K562 (cell line): ENCODE measurements at regions not wholly inside any gene's neighbourhood (a gene's known extent, or its start where the extent isn't known, plus 50 kb on each side); places are given as distances from the start of the nearest gene placed in this dataset.

ENCODE experiments used
- ATAC-seq: fragments of 200-7000 bp; cut with Tn5 transposase; 3 replicates; pipeline ENCODE4 v1.9.1; 2020; ENCODE audit warnings: moderate library complexity
- BruUV-seq: library from RNA; stranded (reverse); fragments of 400-500 nt; replicated peaks from 2 replicates; lab custom pipeline; 2021; lab: Mats Ljungman, UMichigan
- CTCF ChIA-PET: fragments of 300-600 bp; formaldehyde crosslinking; extraction: SDS; loops from one replicate; lab custom pipeline; 2021; ENCODE audit warnings: low intra/inter-chr PET ratio; lab: Yijun Ruan, JAX
- POLR2A ChIA-PET: fragments of 300-600, 350-650 bp; sonication (Branson Sonifier 250); formaldehyde crosslinking; extraction: SDS; loops from one replicate; lab custom pipeline; 2021; ENCODE audit warnings: antibody characterized with exemption, inconsistent platforms; lab: Yijun Ruan, JAX
- DNase-seq, 4 experiments: peaks; one replicate each; pipeline versions ENCODE4 v3.0.0 to v3.0.0-alpha.2; 2011 to 2018; ENCODE audit warnings: low spot score in 3 of 4, mixed read lengths in 3 of 4; ENCODE audit errors: extremely low read depth in 1 of 4
- FAIRE-seq: peaks from 2 replicates; lab custom pipeline; 2011; peaks lifted over from hg19 to GRCh38; lab: Jason Lieb, UNC
- H2AFZ ChIP-seq: 2 replicates; pipeline ENCODE4 v1.6.0; 2011; ENCODE audit warnings: low read depth, low read length, control low read depth, inconsistent platforms
- H3K27ac ChIP-seq: fragments of 200-600 bp; 3 replicates; pipeline ENCODE4 v1.8.0; 2011; ENCODE audit warnings: low read depth, mild to moderate bottlenecking, control low read depth, inconsistent platforms, low read length, moderate library complexity, mixed read lengths; ENCODE audit errors: extremely low read depth
- H3K27me3 ChIP-seq, 2 experiments: fragments of 300-600 bp in 1 of 2; 2 replicates in 1 of 2; 3 replicates in 1 of 2; pipeline versions ENCODE4 v1.6.0 to v1.8.0; 2011; ENCODE audit warnings: inconsistent platforms in 2 of 2, low read length in 2 of 2, mild to moderate bottlenecking in 1 of 2, mixed read lengths in 1 of 2, moderate library complexity in 1 of 2; ENCODE audit not compliant: control insufficient read depth in 2 of 2, insufficient read depth in 2 of 2
- H3K36me3 ChIP-seq: fragments of 300-600 bp; 3 replicates; pipeline ENCODE4 v1.8.0; 2011; ENCODE audit warnings: mild to moderate bottlenecking, low read length, inconsistent platforms; ENCODE audit not compliant: control insufficient read depth, insufficient read depth
- H3K4me1 ChIP-seq, 2 experiments: fragments of 200-600 bp in 1 of 2; replicated peaks in 1 of 2; 2 replicates in 1 of 2; 3 replicates in 1 of 2; pipeline versions ENCODE4 v1.5.1 to v1.8.0; 2011; ENCODE audit warnings: inconsistent platforms in 2 of 2, low read length in 2 of 2, mild to moderate bottlenecking in 1 of 2, mixed read lengths in 1 of 2, moderate library complexity in 1 of 2; ENCODE audit not compliant: control insufficient read depth in 2 of 2, insufficient read depth in 2 of 2
- H3K4me2 ChIP-seq: 2 replicates; pipeline ENCODE4 v1.6.1; 2011; ENCODE audit warnings: low read length, control low read depth, inconsistent platforms, mixed read lengths; ENCODE audit not compliant: insufficient read depth
- H3K4me3 ChIP-seq: fragments of 200-600 bp; sonication (generic), shearing (Covaris generic); 2 replicates; pipeline ENCODE4 v1.5.1; 2016; ENCODE audit warnings: control low read depth, inconsistent platforms
- H3K79me2 ChIP-seq: fragments of 200-600 bp; 3 replicates; pipeline ENCODE4 v1.8.0; 2011; ENCODE audit warnings: low read length, inconsistent platforms; ENCODE audit not compliant: control insufficient read depth, insufficient read depth
- H3K9ac ChIP-seq, 2 experiments: 2 replicates each; pipeline versions ENCODE4 v1.6.0 to v1.6.1; 2011; ENCODE audit warnings: low read depth in 2 of 2, low read length in 2 of 2, control low read depth in 1 of 2, inconsistent platforms in 1 of 2, mild to moderate bottlenecking in 1 of 2, mixed read lengths in 1 of 2; ENCODE audit not compliant: insufficient read depth in 1 of 2
- H3K9me1 ChIP-seq: one replicate; pipeline ENCODE4 v1.6.0; 2011; ENCODE audit warnings: inconsistent platforms, mild to moderate bottlenecking, low read length, moderate library complexity; ENCODE audit not compliant: control insufficient read depth, insufficient read depth
- H3K9me3 ChIP-seq: replicated peaks from 2 replicates; pipeline ENCODE4 v1.5.1; 2011; ENCODE audit warnings: low read depth, low read length, inconsistent platforms; ENCODE audit not compliant: control insufficient read depth, insufficient read depth
- H4K20me1 ChIP-seq: replicated peaks from 2 replicates; pipeline ENCODE4 v1.6.1; 2011; ENCODE audit warnings: low read length, inconsistent platforms, mixed read lengths; ENCODE audit not compliant: control insufficient read depth, insufficient read depth
- GTF2A2 ChIP-seq: IDR thresholded peaks from 2 replicates; pipeline ENCODE4 v1.6.1; 2016; ENCODE audit warnings: mild to moderate bottlenecking, missing genetic modification characterization, missing compliant biosample characterization
- HNRNPUL1 ChIP-seq: fragments of 200-400 bp; formaldehyde crosslinking; IDR thresholded peaks from 2 replicates; pipeline ENCODE4 v1.6.1; 2017; ENCODE audit warnings: low read length
- NFE2 ChIP-seq: IDR thresholded peaks from 2 replicates; pipeline ENCODE4 v1.6.1; 2014; ENCODE audit warnings: antibody characterized with exemption, low read depth
- RUNX1 ChIP-seq: sonication (generic); IDR thresholded peaks from 2 replicates; pipeline ENCODE4 v1.6.1; 2016; ENCODE audit warnings: antibody characterized with exemption, low read depth
- SLC30A9 ChIP-seq: fragments of 250-450 bp; sonication (Bioruptor Pico); IDR thresholded peaks from 2 replicates; pipeline ENCODE4 v1.8.0; 2022; ENCODE audit warnings: mild to moderate bottlenecking, moderate library complexity
- SMAD3 ChIP-seq: fragments of 450-650 bp; formaldehyde crosslinking; conservative IDR thresholded peaks from 2 replicates; pipeline ENCODE4 v1.4.0; 2020; ENCODE audit warnings: mild to moderate bottlenecking
- SMARCE1 ChIP-seq: fragments of 450-650 bp; IDR thresholded peaks from 2 replicates; pipeline ENCODE4 v1.7.1; 2016; ENCODE audit warnings: mild to moderate bottlenecking
- TAL1 ChIP-seq: fragments of 450-650 bp; IDR thresholded peaks from 2 replicates; pipeline ENCODE4 v1.6.1; 2016; ENCODE audit warnings: mild to moderate bottlenecking
- ZNF140 ChIP-seq: fragments of 250-450 bp; sonication (Bioruptor Pico); IDR thresholded peaks from 2 replicates; pipeline ENCODE4 v1.8.0; 2021; ENCODE audit warnings: moderate library complexity, mild to moderate bottlenecking, inconsistent platforms
- WGBS: fragments of 100-300 bp; shearing (Covaris generic); methylation state at CpG from one replicate; pipeline ENCODE4 v1.1.6; 2016; ENCODE audit warnings: low coverage, mixed read lengths; ENCODE audit not compliant: insufficient coverage; ENCODE audit errors: missing lambda C conversion rate; 5-methylcytosine and 5-hydroxymethylcytosine counted together
- in situ Hi-C: fragments of 300-500 bp; cut with MboI; formaldehyde crosslinking; loops from 4 replicates; pipeline ENCODE4 v1.15.0; 2018; ENCODE audit warnings: inconsistent platforms, mixed read lengths
- intact Hi-C: fragments of 100-400 bp; cut with micrococcal nuclease; formaldehyde crosslinking; loops from 2 replicates; pipeline ENCODE4 v1.14.2; 2022
- TF ChIP-seq, protein P1 (sequence below): sonication (generic); formaldehyde crosslinking; IDR thresholded peaks from 2 replicates; pipeline ENCODE4 v1.8.1; 2023; ENCODE audit warnings: mild to moderate bottlenecking, missing genetic modification reagents
- TF ChIP-seq, protein P2 (sequence below): fragments of 450-650 bp; formaldehyde crosslinking; IDR thresholded peaks from 2 replicates; pipeline ENCODE4 v1.4.0; 2020; ENCODE audit warnings: mild to moderate bottlenecking, moderate library complexity

DNA sequence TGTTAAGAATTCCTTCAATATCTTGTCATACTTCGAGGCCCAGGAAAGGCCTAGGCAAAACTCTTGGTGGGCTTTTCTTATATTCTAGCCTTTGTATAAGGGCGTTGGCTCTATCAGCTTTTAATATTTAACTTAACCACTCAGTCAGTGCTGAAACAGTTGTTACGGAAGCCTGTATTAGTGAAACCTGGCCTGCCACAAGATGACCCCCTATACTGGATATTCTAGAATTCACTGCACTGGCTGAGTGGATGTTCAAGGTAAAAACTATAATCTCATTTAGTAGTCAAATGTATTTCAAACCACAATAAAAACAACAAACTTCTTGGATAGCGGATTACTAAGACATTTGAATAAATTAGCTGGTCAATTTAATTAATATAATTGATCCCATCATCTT, 91.7 kb upstream of the HNMT start:
- FAIRE-seq, result no peak
- Histone ChIP-seq H3K27ac (no peak overlapping the region), H3K4me1 (no peaks in the 10 kb centered on the region), H4K20me1 (no peaks in the 10 kb centered on the region), H3K79me2 (no peaks in the 10 kb centered on the region), H3K9me1 (no peaks in the 10 kb centered on the region), H3K4me3 (no peak overlapping the region), H2AFZ (no peak overlapping the region), H3K27me3 (no peaks in the 10 kb centered on the region), H3K9me3 (no peaks in the 10 kb centered on the region), H3K36me3 (no peaks in the 10 kb centered on the region), H3K9ac (no peak overlapping the region), H3K4me2 (no peak overlapping the region)
- in situ Hi-C loops (no loop called here), intact Hi-C loops (no loop called here)
- POLR2A ChIA-PET, result no interaction called here
- WGBS, result 6% methylated on average over 4 of the region's 4 CpGs
- no peak for DNase-seq
- ATAC-seq, result no peak
- CTCF ChIA-PET, result no interaction called here
- no peak for TF ChIP-seq RUNX1
- TF ChIP-seq ZNF140 (CRISPR knock-in tag), result no peak
- no TSS peak for BruUV-seq

DNA sequence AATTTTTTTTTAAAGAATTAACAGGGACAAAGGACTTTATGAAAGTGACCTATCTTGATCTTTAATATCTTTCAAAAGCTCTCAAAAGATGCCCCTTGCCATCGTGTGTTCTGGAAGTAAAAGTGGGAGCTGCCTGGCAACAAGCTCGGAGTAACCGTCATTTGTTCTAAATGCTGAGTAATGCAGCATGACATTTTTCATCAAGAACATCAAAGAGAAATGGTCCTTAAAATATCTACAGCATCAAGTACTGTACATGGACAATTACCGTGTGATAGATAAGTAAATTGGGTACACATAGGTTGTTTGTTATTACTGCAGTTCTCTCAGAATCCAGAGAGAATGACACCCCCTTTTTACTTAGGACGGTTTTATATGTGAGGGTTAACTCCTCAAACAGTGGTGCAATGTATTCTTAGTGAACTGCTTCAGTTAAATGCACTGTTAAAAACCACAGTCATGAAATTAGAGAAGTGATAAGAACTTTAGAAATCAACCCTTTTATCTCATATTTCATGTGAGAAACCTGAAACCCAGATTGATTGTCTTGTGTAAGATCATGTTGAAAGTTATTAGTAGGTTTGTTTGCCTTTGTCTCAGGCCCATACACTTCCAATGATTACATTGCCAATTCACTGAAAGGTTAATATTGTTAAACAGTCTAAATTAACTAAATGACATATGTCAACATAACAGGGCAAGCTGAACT, 90.6 kb upstream of the HNMT start:
- H3K4me1 ChIP-seq, result no peaks in the 10 kb centered on the region
- in situ Hi-C loops, result no loop called here
- H3K27ac ChIP-seq, result no peak overlapping the region
- FAIRE-seq, result no peak
- no peaks in the 10 kb centered on the region for H3K27me3 ChIP-seq
- intact Hi-C loops, result no loop called here
- WGBS, result 0% methylated on average over 5 of the region's 5 CpGs
- no peak overlapping the region for H3K9ac ChIP-seq
- H3K79me2 ChIP-seq, result no peaks in the 10 kb centered on the region
- H3K4me3 ChIP-seq, result no peak overlapping the region
- H4K20me1 ChIP-seq, result no peaks in the 10 kb centered on the region
- ChIA-PET CTCF (no interaction called here), POLR2A (no interaction called here)
- no peak for DNase-seq
- no peak overlapping the region for H2AFZ ChIP-seq
- no peak for ATAC-seq
- H3K4me2 ChIP-seq, result no peak overlapping the region
- H3K9me1 ChIP-seq, result no peaks in the 10 kb centered on the region
- H3K36me3 ChIP-seq, result no peaks in the 10 kb centered on the region
- H3K9me3 ChIP-seq, result no peaks in the 10 kb centered on the region
- no TSS peak for BruUV-seq
- TF ChIP-seq NFE2 (no peak), GTF2A2 (tag) (no peak), SMAD3 (CRISPR knock-in tag) (no peak), SMARCE1 (no peak), TAL1 (no peak), SLC30A9 (CRISPR knock-in tag) (no peak), HNRNPUL1 (no peak)
- TF ChIP-seq, protein P1, sequence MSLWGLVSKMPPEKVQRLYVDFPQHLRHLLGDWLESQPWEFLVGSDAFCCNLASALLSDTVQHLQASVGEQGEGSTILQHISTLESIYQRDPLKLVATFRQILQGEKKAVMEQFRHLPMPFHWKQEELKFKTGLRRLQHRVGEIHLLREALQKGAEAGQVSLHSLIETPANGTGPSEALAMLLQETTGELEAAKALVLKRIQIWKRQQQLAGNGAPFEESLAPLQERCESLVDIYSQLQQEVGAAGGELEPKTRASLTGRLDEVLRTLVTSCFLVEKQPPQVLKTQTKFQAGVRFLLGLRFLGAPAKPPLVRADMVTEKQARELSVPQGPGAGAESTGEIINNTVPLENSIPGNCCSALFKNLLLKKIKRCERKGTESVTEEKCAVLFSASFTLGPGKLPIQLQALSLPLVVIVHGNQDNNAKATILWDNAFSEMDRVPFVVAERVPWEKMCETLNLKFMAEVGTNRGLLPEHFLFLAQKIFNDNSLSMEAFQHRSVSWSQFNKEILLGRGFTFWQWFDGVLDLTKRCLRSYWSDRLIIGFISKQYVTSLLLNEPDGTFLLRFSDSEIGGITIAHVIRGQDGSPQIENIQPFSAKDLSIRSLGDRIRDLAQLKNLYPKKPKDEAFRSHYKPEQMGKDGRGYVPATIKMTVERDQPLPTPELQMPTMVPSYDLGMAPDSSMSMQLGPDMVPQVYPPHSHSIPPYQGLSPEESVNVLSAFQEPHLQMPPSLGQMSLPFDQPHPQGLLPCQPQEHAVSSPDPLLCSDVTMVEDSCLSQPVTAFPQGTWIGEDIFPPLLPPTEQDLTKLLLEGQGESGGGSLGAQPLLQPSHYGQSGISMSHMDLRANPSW (CRISPR knock-in tag), result no peak
- TF ChIP-seq, protein P2, sequence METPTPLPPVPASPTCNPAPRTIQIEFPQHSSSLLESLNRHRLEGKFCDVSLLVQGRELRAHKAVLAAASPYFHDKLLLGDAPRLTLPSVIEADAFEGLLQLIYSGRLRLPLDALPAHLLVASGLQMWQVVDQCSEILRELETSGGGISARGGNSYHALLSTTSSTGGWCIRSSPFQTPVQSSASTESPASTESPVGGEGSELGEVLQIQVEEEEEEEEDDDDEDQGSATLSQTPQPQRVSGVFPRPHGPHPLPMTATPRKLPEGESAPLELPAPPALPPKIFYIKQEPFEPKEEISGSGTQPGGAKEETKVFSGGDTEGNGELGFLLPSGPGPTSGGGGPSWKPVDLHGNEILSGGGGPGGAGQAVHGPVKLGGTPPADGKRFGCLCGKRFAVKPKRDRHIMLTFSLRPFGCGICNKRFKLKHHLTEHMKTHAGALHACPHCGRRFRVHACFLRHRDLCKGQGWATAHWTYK (CRISPR knock-in tag), result no peak
